Peyer's patch (tissue), 4 donors: ENCODE measurements at regions not wholly inside any gene's neighbourhood (a gene's known extent, or its start where the extent isn't known, plus 50 kb on each side); places are given as distances from the start of the nearest gene placed in this dataset.

Experiments
- POLR2A ChIP-seq, 2 donors: fragments of 450-650 bp; IDR thresholded peaks; one replicate each; pipeline ENCODE4 v1.5.1; 2017; ENCODE audit warnings: antibody characterized with exemption in 2 of 2, mild to moderate bottlenecking in 2 of 2, moderate library complexity in 2 of 2
- TF ChIP-seq, protein P1 (sequence below), 6 experiments: fragments of 450-650 bp in 4 of 6; fragments of 200-600 bp in 2 of 6; sonication (generic) in 1 of 6; IDR thresholded peaks; one replicate each; pipeline ENCODE4 v1.5.1; 2017 to 2019; ENCODE audit warnings: antibody characterized with exemption in 6 of 6, mild to moderate bottlenecking in 3 of 6, moderate library complexity in 1 of 6

DNA sequence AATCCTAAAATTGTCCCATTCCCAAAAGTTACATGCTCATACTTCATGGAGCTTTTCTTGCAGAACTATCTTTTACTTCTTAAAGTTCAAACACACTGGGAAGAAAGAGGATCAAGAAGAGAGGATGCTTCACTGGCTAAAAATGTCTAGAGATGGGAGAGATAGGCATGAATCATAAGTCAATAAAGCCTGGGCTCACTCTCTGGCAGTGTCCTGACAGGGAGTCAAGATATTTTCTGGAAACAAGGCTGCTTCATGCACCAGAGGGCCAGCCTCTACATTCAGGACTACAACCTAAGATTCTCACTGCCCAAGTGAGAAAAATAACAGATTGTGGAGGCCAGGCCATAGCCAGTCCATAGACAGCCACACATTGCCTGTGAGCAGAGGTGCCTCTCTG, 1358.4 kb downstream of the EFNA5 start:
- TF ChIP-seq, protein P1, sequence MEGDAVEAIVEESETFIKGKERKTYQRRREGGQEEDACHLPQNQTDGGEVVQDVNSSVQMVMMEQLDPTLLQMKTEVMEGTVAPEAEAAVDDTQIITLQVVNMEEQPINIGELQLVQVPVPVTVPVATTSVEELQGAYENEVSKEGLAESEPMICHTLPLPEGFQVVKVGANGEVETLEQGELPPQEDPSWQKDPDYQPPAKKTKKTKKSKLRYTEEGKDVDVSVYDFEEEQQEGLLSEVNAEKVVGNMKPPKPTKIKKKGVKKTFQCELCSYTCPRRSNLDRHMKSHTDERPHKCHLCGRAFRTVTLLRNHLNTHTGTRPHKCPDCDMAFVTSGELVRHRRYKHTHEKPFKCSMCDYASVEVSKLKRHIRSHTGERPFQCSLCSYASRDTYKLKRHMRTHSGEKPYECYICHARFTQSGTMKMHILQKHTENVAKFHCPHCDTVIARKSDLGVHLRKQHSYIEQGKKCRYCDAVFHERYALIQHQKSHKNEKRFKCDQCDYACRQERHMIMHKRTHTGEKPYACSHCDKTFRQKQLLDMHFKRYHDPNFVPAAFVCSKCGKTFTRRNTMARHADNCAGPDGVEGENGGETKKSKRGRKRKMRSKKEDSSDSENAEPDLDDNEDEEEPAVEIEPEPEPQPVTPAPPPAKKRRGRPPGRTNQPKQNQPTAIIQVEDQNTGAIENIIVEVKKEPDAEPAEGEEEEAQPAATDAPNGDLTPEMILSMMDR (IDR thresholded peaks at IDR 0.05), result no peak
- no peak for TF ChIP-seq POLR2A (IDR thresholded peaks at IDR 0.05)
